ENCODE measurements at regions not wholly inside any gene's neighbourhood (a gene's known extent, or its start where the extent isn't known, plus 50 kb on each side); places are given as distances from the start of the nearest gene placed in this dataset.

- Mint-ChIP-seq H3K27me3 (ENCODE audit: insufficient read depth) (no peaks in the 10 kb centered on the region), H3K4me3 (no peak overlapping the region), H3K27ac (no peak overlapping the region), H3K9me3 (no peaks in the 10 kb centered on the region), H3K4me1 (ENCODE audit: low read depth) (peaks cover 24% of the 10 kb centered on the region), H3K36me3 (ENCODE audit: low read depth) (no peaks in the 10 kb centered on the region)
- no peak for DNase-seq
- no peak for TF ChIP-seq CTCF (IDR thresholded peaks at IDR 0.05)
Observed at GRCh38 chr13:80211566-80211965, 129.4 kb downstream of the SPRY2 start.

GRCh38 chr13:80204642-80205041, 136.3 kb downstream of the SPRY2 start:
- peaks cover 10% of the 10 kb centered on the region; the same call in 1 of the 2 replicates for H3K4me1 Mint-ChIP-seq (ENCODE audit: low read depth)
- TF ChIP-seq CTCF (IDR thresholded peaks at IDR 0.05) = no peak
- no peaks in the 10 kb centered on the region for H3K36me3 Mint-ChIP-seq (ENCODE audit: low read depth)
- no peaks in the 10 kb centered on the region for H3K9me3 Mint-ChIP-seq
- no peak for DNase-seq
- no peak overlapping the region for H3K4me3 Mint-ChIP-seq
- no peaks in the 10 kb centered on the region; the same call in 1 of the 2 replicates for H3K27me3 Mint-ChIP-seq (ENCODE audit: insufficient read depth)
- no peak overlapping the region for H3K27ac Mint-ChIP-seq

GRCh38 chr13:80203496-80203895, 137.4 kb downstream of the SPRY2 start:
- DNase-seq = no peak
- no peak for TF ChIP-seq CTCF (IDR thresholded peaks at IDR 0.05)
- Mint-ChIP-seq H3K4me3 (no peak overlapping the region), H3K4me1 (ENCODE audit: low read depth) (peaks cover 15% of the 10 kb centered on the region; the same call in 1 of the 2 replicates), H3K9me3 (no peaks in the 10 kb centered on the region), H3K27me3 (ENCODE audit: insufficient read depth) (no peaks in the 10 kb centered on the region; the same call in 1 of the 2 replicates), H3K36me3 (ENCODE audit: low read depth) (no peaks in the 10 kb centered on the region), H3K27ac (no peak overlapping the region)

- H3K27me3 Mint-ChIP-seq (ENCODE audit: insufficient read depth) = peaks cover 1% of the 10 kb centered on the region
- no peak overlapping the region for H3K27ac Mint-ChIP-seq
- H3K9me3 Mint-ChIP-seq = no peaks in the 10 kb centered on the region
- H3K36me3 Mint-ChIP-seq (ENCODE audit: low read depth) = no peaks in the 10 kb centered on the region
- TF ChIP-seq CTCF (IDR thresholded peaks at IDR 0.05) = no peak
- no peak for DNase-seq
- peaks cover 20% of the 10 kb centered on the region for H3K4me1 Mint-ChIP-seq (ENCODE audit: low read depth)
- no peak overlapping the region for H3K4me3 Mint-ChIP-seq
Observed at GRCh38 chr13:80201694-80202468, 139.0 kb downstream of the SPRY2 start.

- TF ChIP-seq CTCF (IDR thresholded peaks at IDR 0.05) = no peak
- Mint-ChIP-seq H3K4me1 (ENCODE audit: low read depth) (peaks cover 31% of the 10 kb centered on the region), H3K4me3 (no peak overlapping the region), H3K27ac (no peak overlapping the region), H3K9me3 (no peaks in the 10 kb centered on the region), H3K27me3 (ENCODE audit: insufficient read depth) (peaks cover 1% of the 10 kb centered on the region), H3K36me3 (ENCODE audit: low read depth) (no peaks in the 10 kb centered on the region)
- no peak for DNase-seq
Observed at GRCh38 chr13:80199585-80200292, 141.2 kb downstream of the SPRY2 start.

All from HFFc6 (cell line).